SK-N-SH treated with all-trans-retinoic acid at 6 μM for 48 hours (cell line): ENCODE measurements at regions not wholly inside any gene's neighbourhood (a gene's known extent, or its start where the extent isn't known, plus 50 kb on each side); places are given as distances from the start of the nearest gene placed in this dataset.

ENCODE experiments used
- ATAC-seq: fragments of 200-7000 bp; cut with Tn5 transposase; 3 replicates; pipeline ENCODE4 v1.9.1; 2020; ENCODE audit warnings: mild to moderate bottlenecking, moderate library complexity
- BACH2 ChIP-seq: fragments of 250-450 bp; sonication (Bioruptor Pico); IDR thresholded peaks from 2 replicates; pipeline ENCODE4 v1.9.0; 2021; ENCODE audit warnings: mild to moderate bottlenecking, borderline replicate concordance
- CSDC2 ChIP-seq: fragments of 250-450 bp; sonication (Bioruptor Pico); IDR thresholded peaks from 2 replicates; pipeline ENCODE4 v1.5.0; 2020; ENCODE audit warnings: mild to moderate bottlenecking, moderate library complexity
- ESRRG ChIP-seq: fragments of 250-450 bp; sonication (Bioruptor Pico); IDR thresholded peaks from 2 replicates; pipeline ENCODE4 v1.6.1; 2021; ENCODE audit warnings: mild to moderate bottlenecking
- GLIS3 ChIP-seq: fragments of 250-450 bp; sonication (Bioruptor Pico); IDR thresholded peaks from 2 replicates; pipeline ENCODE4 v1.5.0; 2020; ENCODE audit warnings: mild to moderate bottlenecking, moderate library complexity
- ISL1 ChIP-seq: fragments of 250-450 bp; sonication (Bioruptor Pico); IDR thresholded peaks from 2 replicates; pipeline ENCODE4 v2.1.2; 2022; ENCODE audit warnings: mild to moderate bottlenecking, moderate library complexity
- OSR1 ChIP-seq: fragments of 250-450 bp; sonication (Bioruptor Pico); IDR thresholded peaks from 2 replicates; pipeline ENCODE4 v1.8.0; 2022; ENCODE audit warnings: moderate library complexity, mild to moderate bottlenecking, inconsistent platforms
- PPARA ChIP-seq: fragments of 250-450 bp; sonication (Bioruptor Pico); IDR thresholded peaks from 2 replicates; pipeline ENCODE4 v1.5.0; 2020; ENCODE audit warnings: mild to moderate bottlenecking, borderline replicate concordance
- RARB ChIP-seq: fragments of 250-450 bp; sonication (Bioruptor Pico); IDR thresholded peaks from 2 replicates; pipeline ENCODE4 v1.8.0; 2021; ENCODE audit warnings: mild to moderate bottlenecking, moderate library complexity
- SNAI2 ChIP-seq: fragments of 250-450 bp; sonication (Bioruptor Pico); IDR thresholded peaks from 2 replicates; pipeline ENCODE4 v1.5.0; 2020; ENCODE audit warnings: mild to moderate bottlenecking, moderate library complexity
- TCF4 ChIP-seq: fragments of 250-450 bp; sonication (Bioruptor Pico); IDR thresholded peaks from 2 replicates; pipeline ENCODE4 v1.8.0; 2021; ENCODE audit warnings: mild to moderate bottlenecking, moderate library complexity, borderline replicate concordance
- TOX ChIP-seq: fragments of 250-450 bp; sonication (Bioruptor Pico); IDR thresholded peaks from 2 replicates; pipeline ENCODE4 v1.8.0; 2021; ENCODE audit warnings: mild to moderate bottlenecking, moderate library complexity, borderline replicate concordance
- ZC3H10 ChIP-seq: fragments of 250-450 bp; sonication (Bioruptor Pico); IDR thresholded peaks from 2 replicates; pipeline ENCODE4 v1.5.1; 2021; ENCODE audit warnings: mild to moderate bottlenecking, moderate library complexity
- ZFP3 ChIP-seq: fragments of 250-450 bp; sonication (Bioruptor Pico); IDR thresholded peaks from 2 replicates; pipeline ENCODE4 v1.5.0; 2020; ENCODE audit warnings: mild to moderate bottlenecking, moderate library complexity
- ZFP30 ChIP-seq: fragments of 450-650 bp; formaldehyde crosslinking; IDR thresholded peaks from 2 replicates; pipeline ENCODE4 v1.5.0; 2022; ENCODE audit warnings: mild to moderate bottlenecking, moderate library complexity
- ZNF70 ChIP-seq: fragments of 450-650 bp; formaldehyde crosslinking; IDR thresholded peaks from 2 replicates; pipeline ENCODE4 v1.5.0; 2020; ENCODE audit warnings: mild to moderate bottlenecking, moderate library complexity
- ZNF8 ChIP-seq: fragments of 450-650 bp; formaldehyde crosslinking; IDR thresholded peaks from 2 replicates; pipeline ENCODE4 v1.5.0; 2020; ENCODE audit warnings: mild to moderate bottlenecking, moderate library complexity
- TF ChIP-seq, protein P1 (sequence below): fragments of 250-450 bp; sonication (Bioruptor Pico); IDR thresholded peaks from 2 replicates; pipeline ENCODE4 v1.8.0; 2021; ENCODE audit warnings: low read depth, mild to moderate bottlenecking, moderate library complexity, borderline replicate concordance
- TF ChIP-seq, protein P2 (sequence below): fragments of 250-450 bp; sonication (Bioruptor Pico); IDR thresholded peaks from 2 replicates; pipeline ENCODE4 v1.8.0; 2020; ENCODE audit warnings: mild to moderate bottlenecking, moderate library complexity, borderline replicate concordance
- TF ChIP-seq, protein P3 (sequence below): fragments of 250-450 bp; sonication (Bioruptor Pico); IDR thresholded peaks from 2 replicates; pipeline ENCODE4 v1.5.1; 2020; ENCODE audit warnings: low read depth, mild to moderate bottlenecking, moderate library complexity
- TF ChIP-seq, protein P4 (sequence below): fragments of 250-450 bp; sonication (Bioruptor Pico); IDR thresholded peaks from 2 replicates; pipeline ENCODE4 v1.5.0; 2020; ENCODE audit warnings: mild to moderate bottlenecking, moderate library complexity
- TF ChIP-seq, protein P5 (sequence below): fragments of 250-450 bp; sonication (Bioruptor Pico); IDR thresholded peaks from 2 replicates; pipeline ENCODE4 v1.5.1; 2021; ENCODE audit warnings: mild to moderate bottlenecking, moderate library complexity

DNA sequence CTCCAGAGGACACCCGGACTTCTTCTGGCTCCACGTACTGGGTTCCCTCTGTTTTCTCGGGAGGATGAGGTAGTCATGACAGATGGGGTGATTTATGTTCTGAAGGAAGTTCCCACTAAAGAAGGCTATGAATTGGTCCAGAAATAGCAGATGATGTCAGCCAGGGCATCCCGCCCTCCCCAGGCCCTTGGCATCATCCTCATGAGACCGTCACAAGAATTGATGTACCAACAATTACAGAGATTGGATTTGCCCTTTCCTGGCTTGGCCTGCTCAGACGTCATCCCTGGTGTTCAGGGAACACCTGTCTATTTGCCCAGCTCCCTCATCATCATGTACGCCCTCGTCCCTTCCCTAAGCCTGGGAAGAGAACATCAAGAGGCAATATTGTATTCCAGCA lies 102.8 kb upstream of the CCL1 start:
- no peak for ATAC-seq
- TF ChIP-seq, protein P1, sequence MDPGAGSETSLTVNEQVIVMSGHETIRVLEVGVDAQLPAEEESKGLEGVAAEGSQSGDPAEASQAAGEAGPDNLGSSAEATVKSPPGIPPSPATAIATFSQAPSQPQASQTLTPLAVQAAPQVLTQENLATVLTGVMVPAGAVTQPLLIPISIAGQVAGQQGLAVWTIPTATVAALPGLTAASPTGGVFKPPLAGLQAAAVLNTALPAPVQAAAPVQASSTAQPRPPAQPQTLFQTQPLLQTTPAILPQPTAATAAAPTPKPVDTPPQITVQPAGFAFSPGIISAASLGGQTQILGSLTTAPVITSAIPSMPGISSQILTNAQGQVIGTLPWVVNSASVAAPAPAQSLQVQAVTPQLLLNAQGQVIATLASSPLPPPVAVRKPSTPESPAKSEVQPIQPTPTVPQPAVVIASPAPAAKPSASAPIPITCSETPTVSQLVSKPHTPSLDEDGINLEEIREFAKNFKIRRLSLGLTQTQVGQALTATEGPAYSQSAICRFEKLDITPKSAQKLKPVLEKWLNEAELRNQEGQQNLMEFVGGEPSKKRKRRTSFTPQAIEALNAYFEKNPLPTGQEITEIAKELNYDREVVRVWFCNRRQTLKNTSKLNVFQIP (CRISPR knock-in tag) = no peak
- no peak for TF ChIP-seq TOX
- TF ChIP-seq ISL1 = no peak
- no peak for TF ChIP-seq ESRRG (CRISPR knock-in tag)
- TF ChIP-seq, protein P2, sequence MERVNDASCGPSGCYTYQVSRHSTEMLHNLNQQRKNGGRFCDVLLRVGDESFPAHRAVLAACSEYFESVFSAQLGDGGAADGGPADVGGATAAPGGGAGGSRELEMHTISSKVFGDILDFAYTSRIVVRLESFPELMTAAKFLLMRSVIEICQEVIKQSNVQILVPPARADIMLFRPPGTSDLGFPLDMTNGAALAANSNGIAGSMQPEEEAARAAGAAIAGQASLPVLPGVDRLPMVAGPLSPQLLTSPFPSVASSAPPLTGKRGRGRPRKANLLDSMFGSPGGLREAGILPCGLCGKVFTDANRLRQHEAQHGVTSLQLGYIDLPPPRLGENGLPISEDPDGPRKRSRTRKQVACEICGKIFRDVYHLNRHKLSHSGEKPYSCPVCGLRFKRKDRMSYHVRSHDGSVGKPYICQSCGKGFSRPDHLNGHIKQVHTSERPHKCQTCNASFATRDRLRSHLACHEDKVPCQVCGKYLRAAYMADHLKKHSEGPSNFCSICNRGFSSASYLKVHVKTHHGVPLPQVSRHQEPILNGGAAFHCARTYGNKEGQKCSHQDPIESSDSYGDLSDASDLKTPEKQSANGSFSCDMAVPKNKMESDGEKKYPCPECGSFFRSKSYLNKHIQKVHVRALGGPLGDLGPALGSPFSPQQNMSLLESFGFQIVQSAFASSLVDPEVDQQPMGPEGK = no peak
- TF ChIP-seq GLIS3 (CRISPR knock-in tag) = no peak
- TF ChIP-seq, protein P3, sequence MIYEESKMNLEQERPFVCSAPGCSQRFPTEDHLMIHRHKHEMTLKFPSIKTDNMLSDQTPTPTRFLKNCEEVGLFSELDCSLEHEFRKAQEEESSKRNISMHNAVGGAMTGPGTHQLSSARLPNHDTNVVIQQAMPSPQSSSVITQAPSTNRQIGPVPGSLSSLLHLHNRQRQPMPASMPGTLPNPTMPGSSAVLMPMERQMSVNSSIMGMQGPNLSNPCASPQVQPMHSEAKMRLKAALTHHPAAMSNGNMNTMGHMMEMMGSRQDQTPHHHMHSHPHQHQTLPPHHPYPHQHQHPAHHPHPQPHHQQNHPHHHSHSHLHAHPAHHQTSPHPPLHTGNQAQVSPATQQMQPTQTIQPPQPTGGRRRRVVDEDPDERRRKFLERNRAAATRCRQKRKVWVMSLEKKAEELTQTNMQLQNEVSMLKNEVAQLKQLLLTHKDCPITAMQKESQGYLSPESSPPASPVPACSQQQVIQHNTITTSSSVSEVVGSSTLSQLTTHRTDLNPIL (CRISPR knock-in tag) = no peak
- no peak for TF ChIP-seq CSDC2 (CRISPR knock-in tag)
- no peak for TF ChIP-seq BACH2 (CRISPR knock-in tag)
- TF ChIP-seq, protein P4, sequence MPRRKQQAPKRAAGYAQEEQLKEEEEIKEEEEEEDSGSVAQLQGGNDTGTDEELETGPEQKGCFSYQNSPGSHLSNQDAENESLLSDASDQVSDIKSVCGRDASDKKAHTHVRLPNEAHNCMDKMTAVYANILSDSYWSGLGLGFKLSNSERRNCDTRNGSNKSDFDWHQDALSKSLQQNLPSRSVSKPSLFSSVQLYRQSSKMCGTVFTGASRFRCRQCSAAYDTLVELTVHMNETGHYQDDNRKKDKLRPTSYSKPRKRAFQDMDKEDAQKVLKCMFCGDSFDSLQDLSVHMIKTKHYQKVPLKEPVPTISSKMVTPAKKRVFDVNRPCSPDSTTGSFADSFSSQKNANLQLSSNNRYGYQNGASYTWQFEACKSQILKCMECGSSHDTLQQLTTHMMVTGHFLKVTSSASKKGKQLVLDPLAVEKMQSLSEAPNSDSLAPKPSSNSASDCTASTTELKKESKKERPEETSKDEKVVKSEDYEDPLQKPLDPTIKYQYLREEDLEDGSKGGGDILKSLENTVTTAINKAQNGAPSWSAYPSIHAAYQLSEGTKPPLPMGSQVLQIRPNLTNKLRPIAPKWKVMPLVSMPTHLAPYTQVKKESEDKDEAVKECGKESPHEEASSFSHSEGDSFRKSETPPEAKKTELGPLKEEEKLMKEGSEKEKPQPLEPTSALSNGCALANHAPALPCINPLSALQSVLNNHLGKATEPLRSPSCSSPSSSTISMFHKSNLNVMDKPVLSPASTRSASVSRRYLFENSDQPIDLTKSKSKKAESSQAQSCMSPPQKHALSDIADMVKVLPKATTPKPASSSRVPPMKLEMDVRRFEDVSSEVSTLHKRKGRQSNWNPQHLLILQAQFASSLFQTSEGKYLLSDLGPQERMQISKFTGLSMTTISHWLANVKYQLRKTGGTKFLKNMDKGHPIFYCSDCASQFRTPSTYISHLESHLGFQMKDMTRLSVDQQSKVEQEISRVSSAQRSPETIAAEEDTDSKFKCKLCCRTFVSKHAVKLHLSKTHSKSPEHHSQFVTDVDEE (CRISPR knock-in tag) = no peak
- TF ChIP-seq, protein P5, sequence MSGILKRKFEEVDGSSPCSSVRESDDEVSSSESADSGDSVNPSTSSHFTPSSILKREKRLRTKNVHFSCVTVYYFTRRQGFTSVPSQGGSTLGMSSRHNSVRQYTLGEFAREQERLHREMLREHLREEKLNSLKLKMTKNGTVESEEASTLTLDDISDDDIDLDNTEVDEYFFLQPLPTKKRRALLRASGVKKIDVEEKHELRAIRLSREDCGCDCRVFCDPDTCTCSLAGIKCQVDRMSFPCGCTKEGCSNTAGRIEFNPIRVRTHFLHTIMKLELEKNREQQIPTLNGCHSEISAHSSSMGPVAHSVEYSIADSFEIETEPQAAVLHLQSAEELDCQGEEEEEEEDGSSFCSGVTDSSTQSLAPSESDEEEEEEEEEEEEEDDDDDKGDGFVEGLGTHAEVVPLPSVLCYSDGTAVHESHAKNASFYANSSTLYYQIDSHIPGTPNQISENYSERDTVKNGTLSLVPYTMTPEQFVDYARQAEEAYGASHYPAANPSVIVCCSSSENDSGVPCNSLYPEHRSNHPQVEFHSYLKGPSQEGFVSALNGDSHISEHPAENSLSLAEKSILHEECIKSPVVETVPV = no peak
- TF ChIP-seq, all 23 proteins: peak for 0

DNA sequence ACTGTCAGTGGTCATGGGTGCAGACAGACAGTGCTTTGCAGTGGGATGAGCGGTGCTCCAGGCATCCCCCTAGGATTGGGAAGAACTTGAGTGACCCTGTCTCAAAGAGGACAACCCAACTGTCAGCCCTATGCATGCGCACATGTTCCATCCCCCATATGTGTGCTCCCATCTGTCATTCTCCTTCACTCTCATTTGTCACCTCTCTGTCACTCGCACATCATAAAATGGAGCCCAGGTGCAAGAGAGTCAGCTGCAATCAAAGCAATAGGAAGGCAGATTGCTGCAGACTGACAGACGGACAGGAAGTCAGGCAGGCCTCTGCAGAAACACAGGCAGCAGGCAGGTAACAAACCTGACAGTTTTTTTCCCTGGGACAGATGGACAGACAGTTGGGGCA lies 101.8 kb upstream of the CCL1 start:
- no peak for ATAC-seq
- TF ChIP-seq ZNF70 (CRISPR knock-in tag) (no peak), ZNF8 (CRISPR knock-in tag) (no peak), ESRRG (CRISPR knock-in tag) (no peak), OSR1 (CRISPR knock-in tag) (no peak), ZFP30 (no peak), PPARA (no peak), GLIS3 (CRISPR knock-in tag) (no peak), TOX (no peak), CSDC2 (CRISPR knock-in tag) (no peak), ISL1 (no peak), BACH2 (CRISPR knock-in tag) (no peak), TCF4 (no peak), ZFP3 (CRISPR knock-in tag) (no peak), SNAI2 (CRISPR knock-in tag) (no peak), RARB (no peak), ZC3H10 (no peak)
- TF ChIP-seq, protein P2 = no peak
- TF ChIP-seq, protein P5 = no peak
- TF ChIP-seq, protein P4 (CRISPR knock-in tag) = no peak
